ENCODE measurements at regions not wholly inside any gene's neighbourhood (a gene's known extent, or its start where the extent isn't known, plus 50 kb on each side); places are given as distances from the start of the nearest gene placed in this dataset.

DNA sequence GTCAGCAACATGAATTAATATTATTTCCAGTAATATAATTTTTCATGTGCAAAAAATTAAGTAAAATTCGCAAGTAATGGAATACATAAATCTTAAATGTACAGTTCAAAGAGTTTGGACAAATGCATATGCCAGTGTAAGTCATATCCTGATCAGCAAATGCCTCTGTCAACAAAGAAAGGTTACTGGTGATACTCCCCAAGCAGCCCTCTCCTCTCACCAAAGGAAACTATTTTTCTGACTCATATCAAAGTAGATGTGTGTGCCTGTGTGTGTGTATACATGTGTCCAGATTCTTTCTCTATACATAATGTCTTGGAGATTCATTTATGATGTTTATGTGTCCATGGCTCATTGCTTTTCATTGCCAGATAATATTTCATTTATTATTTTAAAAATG, 1035.0 kb downstream of the SLC16A7 start:
- no peaks in the 10 kb centered on the region for H3K9me3 ChIP-seq (ENCODE audit: control insufficient read depth in 1 of 2, low read length in 2 of 2)
- no peaks in the 10 kb centered on the region for H3K27me3 ChIP-seq (ENCODE audit: low read depth, low read length)
- no peak overlapping the region for H3K4me3 ChIP-seq (ENCODE audit: low read depth in 1 of 2, low read length in 2 of 2)
- H3K36me3 ChIP-seq (ENCODE audit: control insufficient read depth in 1 of 2, insufficient read depth in 2 of 2, low read length in 2 of 2), result no peaks in the 10 kb centered on the region
- no peak overlapping the region for H3K27ac ChIP-seq (ENCODE audit: low read length)
- H3K4me1 ChIP-seq (ENCODE audit: control insufficient read depth in 1 of 2, insufficient read depth in 2 of 2, low read length in 2 of 2), result no peaks in the 10 kb centered on the region

DNA sequence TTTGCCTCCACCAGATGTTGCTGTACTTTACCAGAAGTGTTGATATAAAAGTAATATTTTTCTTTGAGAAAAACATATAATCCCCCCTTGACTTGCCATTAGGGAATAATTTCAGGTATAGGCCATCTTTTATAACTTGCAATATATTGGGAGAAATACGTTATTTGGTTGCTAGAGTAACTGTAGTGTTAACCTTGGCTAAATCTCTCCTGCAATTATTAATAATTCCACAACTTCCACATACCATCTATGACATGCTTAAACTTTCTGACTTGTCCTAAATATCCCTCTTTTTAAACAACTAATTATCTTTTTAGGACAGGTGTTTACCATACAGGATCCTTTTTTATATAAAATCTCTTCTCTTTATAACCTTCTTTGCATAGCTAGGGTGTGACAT, 1048.2 kb downstream of the SLC16A7 start:
- no peak overlapping the region for H3K4me3 ChIP-seq (ENCODE audit: low read depth in 1 of 2, low read length in 2 of 2)
- no peak overlapping the region for H3K27ac ChIP-seq (ENCODE audit: low read length)
- no peaks in the 10 kb centered on the region for H3K27me3 ChIP-seq (ENCODE audit: low read depth, low read length)
- H3K36me3 ChIP-seq (ENCODE audit: control insufficient read depth in 1 of 2, insufficient read depth in 2 of 2, low read length in 2 of 2), result no peaks in the 10 kb centered on the region
- H3K4me1 ChIP-seq (ENCODE audit: control insufficient read depth in 1 of 2, insufficient read depth in 2 of 2, low read length in 2 of 2), result no peaks in the 10 kb centered on the region
- H3K9me3 ChIP-seq (ENCODE audit: control insufficient read depth in 1 of 2, low read length in 2 of 2), result no peaks in the 10 kb centered on the region

DNA sequence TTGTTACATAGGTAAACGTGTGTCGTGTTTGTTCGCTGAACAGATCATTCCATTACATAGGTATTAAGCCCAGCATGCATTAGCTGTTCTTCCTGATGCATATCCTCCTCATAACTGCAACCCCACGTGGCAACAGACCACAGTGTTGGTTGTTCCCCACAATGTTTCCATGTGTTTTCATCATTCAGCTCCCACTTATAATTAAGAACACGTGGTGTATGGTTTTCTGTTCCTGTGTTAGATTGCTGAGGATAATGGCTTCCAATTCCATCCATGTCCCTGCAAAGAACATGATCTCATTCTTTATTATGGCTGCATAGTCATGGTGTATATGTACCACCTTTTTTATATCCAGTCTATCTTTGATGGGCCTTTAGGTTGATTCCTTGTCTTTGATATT, 1071.1 kb downstream of the SLC16A7 start:
- peaks cover 0 to 2% of the 10 kb centered on the region in 2 donors for H3K9me3 ChIP-seq (ENCODE audit: control insufficient read depth in 1 of 2, low read length in 2 of 2)
- no peak overlapping the region for H3K4me3 ChIP-seq (ENCODE audit: low read depth in 1 of 2, low read length in 2 of 2)
- no peaks in the 10 kb centered on the region for H3K4me1 ChIP-seq (ENCODE audit: control insufficient read depth in 1 of 2, insufficient read depth in 2 of 2, low read length in 2 of 2)
- H3K36me3 ChIP-seq (ENCODE audit: control insufficient read depth in 1 of 2, insufficient read depth in 2 of 2, low read length in 2 of 2), result no peaks in the 10 kb centered on the region
- no peaks in the 10 kb centered on the region for H3K27me3 ChIP-seq (ENCODE audit: low read depth, low read length)
- H3K27ac ChIP-seq (ENCODE audit: low read length), result no peak overlapping the region

GRCh38 chr12:60672949-60673348, 1077.1 kb downstream of the SLC16A7 start:
- Histone ChIP-seq H3K4me1 (ENCODE audit: control insufficient read depth in 1 of 2, insufficient read depth in 2 of 2, low read length in 2 of 2) (no peaks in the 10 kb centered on the region), H3K4me3 (ENCODE audit: low read depth in 1 of 2, low read length in 2 of 2) (no peak overlapping the region), H3K36me3 (ENCODE audit: control insufficient read depth in 1 of 2, insufficient read depth in 2 of 2, low read length in 2 of 2) (no peaks in the 10 kb centered on the region), H3K27ac (ENCODE audit: low read length) (no peak overlapping the region), H3K9me3 (ENCODE audit: control insufficient read depth in 1 of 2, low read length in 2 of 2) (peaks cover 0 to 10% of the 10 kb centered on the region in 2 donors), H3K27me3 (ENCODE audit: low read depth, low read length) (no peaks in the 10 kb centered on the region)

DNA sequence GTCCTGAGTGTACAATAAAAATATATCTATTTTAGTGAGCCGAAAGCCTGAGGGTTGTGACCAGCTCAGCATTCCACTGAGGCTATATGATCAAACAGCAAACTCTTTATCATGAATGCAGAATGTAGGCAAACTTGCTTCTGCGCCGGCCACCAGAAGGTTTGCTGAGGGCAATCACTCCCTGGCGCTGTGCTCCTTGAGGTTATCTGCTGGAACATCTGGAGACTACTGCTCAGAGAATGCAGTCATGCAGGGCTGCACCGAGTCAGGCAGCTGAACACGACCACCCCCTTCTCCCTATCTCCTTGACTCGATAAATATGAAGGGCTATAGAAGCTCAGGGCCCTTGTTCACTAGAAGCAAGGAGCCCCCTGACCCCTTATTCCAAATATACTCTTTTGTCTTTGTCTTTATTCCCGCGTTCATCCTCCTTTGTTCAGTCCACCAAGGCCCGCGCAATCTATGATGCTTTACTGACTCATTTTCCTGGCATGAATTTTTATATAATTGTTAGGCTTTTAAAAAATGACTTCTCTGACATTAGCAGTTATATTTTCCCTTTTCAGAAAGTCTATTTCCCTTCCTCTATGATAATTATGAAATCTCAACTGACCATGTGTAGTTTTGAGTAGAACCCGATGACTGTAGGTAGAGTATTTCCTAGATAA, 1089.3 kb downstream of the SLC16A7 start:
- H3K4me1 ChIP-seq (ENCODE audit: control insufficient read depth in 1 of 2, insufficient read depth in 2 of 2, low read length in 2 of 2), result no peaks in the 10 kb centered on the region
- no peak overlapping the region for H3K4me3 ChIP-seq (ENCODE audit: low read depth in 1 of 2, low read length in 2 of 2)
- no peaks in the 10 kb centered on the region for H3K27me3 ChIP-seq (ENCODE audit: low read depth, low read length)
- peaks cover 0 to 2% of the 10 kb centered on the region in 2 donors for H3K9me3 ChIP-seq (ENCODE audit: control insufficient read depth in 1 of 2, low read length in 2 of 2)
- no peaks in the 10 kb centered on the region for H3K36me3 ChIP-seq (ENCODE audit: control insufficient read depth in 1 of 2, insufficient read depth in 2 of 2, low read length in 2 of 2)
- H3K27ac ChIP-seq (ENCODE audit: low read length), result no peak overlapping the region

- Histone ChIP-seq H3K4me3 (ENCODE audit: low read depth in 1 of 2, low read length in 2 of 2) (no peak overlapping the region), H3K27me3 (ENCODE audit: low read depth, low read length) (no peaks in the 10 kb centered on the region), H3K27ac (ENCODE audit: low read length) (no peak overlapping the region), H3K36me3 (ENCODE audit: control insufficient read depth in 1 of 2, insufficient read depth in 2 of 2, low read length in 2 of 2) (no peaks in the 10 kb centered on the region), H3K9me3 (ENCODE audit: control insufficient read depth in 1 of 2, low read length in 2 of 2) (peaks cover 0 to 2% of the 10 kb centered on the region in 2 donors), H3K4me1 (ENCODE audit: control insufficient read depth in 1 of 2, insufficient read depth in 2 of 2, low read length in 2 of 2) (no peaks in the 10 kb centered on the region)
Measured at GRCh38 chr12:60689137-60689536, 1093.3 kb downstream of the SLC16A7 start.

GRCh38 chr12:60693019-60693626, 1097.3 kb downstream of the SLC16A7 start:
- H3K9me3 ChIP-seq (ENCODE audit: control insufficient read depth in 1 of 2, low read length in 2 of 2), result no peaks in the 10 kb centered on the region
- no peaks in the 10 kb centered on the region for H3K4me1 ChIP-seq (ENCODE audit: control insufficient read depth in 1 of 2, insufficient read depth in 2 of 2, low read length in 2 of 2)
- no peaks in the 10 kb centered on the region for H3K36me3 ChIP-seq (ENCODE audit: control insufficient read depth in 1 of 2, insufficient read depth in 2 of 2, low read length in 2 of 2)
- H3K4me3 ChIP-seq (ENCODE audit: low read depth in 1 of 2, low read length in 2 of 2), result no peak overlapping the region
- no peaks in the 10 kb centered on the region for H3K27me3 ChIP-seq (ENCODE audit: low read depth, low read length)
- no peak overlapping the region for H3K27ac ChIP-seq (ENCODE audit: low read length)

- Histone ChIP-seq H3K27me3 (ENCODE audit: low read depth, low read length) (no peaks in the 10 kb centered on the region), H3K36me3 (ENCODE audit: control insufficient read depth in 1 of 2, insufficient read depth in 2 of 2, low read length in 2 of 2) (no peaks in the 10 kb centered on the region), H3K4me1 (ENCODE audit: control insufficient read depth in 1 of 2, insufficient read depth in 2 of 2, low read length in 2 of 2) (no peaks in the 10 kb centered on the region), H3K4me3 (ENCODE audit: low read depth in 1 of 2, low read length in 2 of 2) (no peak overlapping the region), H3K9me3 (ENCODE audit: control insufficient read depth in 1 of 2, low read length in 2 of 2) (peaks cover 0 to 4% of the 10 kb centered on the region in 2 donors), H3K27ac (ENCODE audit: low read length) (no peak overlapping the region)
Measured at GRCh38 chr12:60704171-60704914, 1108.5 kb downstream of the SLC16A7 start.

DNA sequence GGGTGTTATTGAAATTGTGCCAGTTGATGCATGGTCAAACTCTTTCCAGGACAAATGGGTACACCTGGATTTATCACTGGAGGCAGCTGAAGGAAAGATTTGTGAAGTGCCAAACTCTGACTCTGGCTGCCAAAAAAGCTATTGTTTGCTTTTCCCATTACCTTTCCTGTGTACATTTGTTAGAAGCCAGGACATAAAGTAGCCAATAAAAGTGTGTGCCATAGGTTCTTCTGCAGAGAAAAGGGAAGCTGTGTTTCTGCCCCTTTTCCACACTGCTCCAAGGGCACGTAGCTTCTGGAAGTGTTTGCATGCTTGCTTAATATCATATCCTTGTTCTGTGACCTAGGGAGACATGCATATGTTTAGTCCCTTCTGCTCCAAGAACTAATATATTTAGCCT, 1114.4 kb downstream of the SLC16A7 start:
- Histone ChIP-seq H3K27me3 (ENCODE audit: low read depth, low read length) (no peaks in the 10 kb centered on the region), H3K27ac (ENCODE audit: low read length) (no peak overlapping the region), H3K4me1 (ENCODE audit: control insufficient read depth in 1 of 2, insufficient read depth in 2 of 2, low read length in 2 of 2) (no peaks in the 10 kb centered on the region), H3K36me3 (ENCODE audit: control insufficient read depth in 1 of 2, insufficient read depth in 2 of 2, low read length in 2 of 2) (no peaks in the 10 kb centered on the region), H3K4me3 (ENCODE audit: low read depth in 1 of 2, low read length in 2 of 2) (no peak overlapping the region), H3K9me3 (ENCODE audit: control insufficient read depth in 1 of 2, low read length in 2 of 2) (peaks cover 0 to 4% of the 10 kb centered on the region in 2 donors)

GRCh38 chr12:60714141-60714900, 1118.5 kb downstream of the SLC16A7 start:
- Histone ChIP-seq H3K4me3 (ENCODE audit: low read depth in 1 of 2, low read length in 2 of 2) (no peak overlapping the region), H3K36me3 (ENCODE audit: control insufficient read depth in 1 of 2, insufficient read depth in 2 of 2, low read length in 2 of 2) (no peaks in the 10 kb centered on the region), H3K27me3 (ENCODE audit: low read depth, low read length) (no peaks in the 10 kb centered on the region), H3K27ac (ENCODE audit: low read length) (no peak overlapping the region), H3K9me3 (ENCODE audit: control insufficient read depth in 1 of 2, low read length in 2 of 2) (no peaks in the 10 kb centered on the region), H3K4me1 (ENCODE audit: control insufficient read depth in 1 of 2, insufficient read depth in 2 of 2, low read length in 2 of 2) (no peaks in the 10 kb centered on the region)

DNA sequence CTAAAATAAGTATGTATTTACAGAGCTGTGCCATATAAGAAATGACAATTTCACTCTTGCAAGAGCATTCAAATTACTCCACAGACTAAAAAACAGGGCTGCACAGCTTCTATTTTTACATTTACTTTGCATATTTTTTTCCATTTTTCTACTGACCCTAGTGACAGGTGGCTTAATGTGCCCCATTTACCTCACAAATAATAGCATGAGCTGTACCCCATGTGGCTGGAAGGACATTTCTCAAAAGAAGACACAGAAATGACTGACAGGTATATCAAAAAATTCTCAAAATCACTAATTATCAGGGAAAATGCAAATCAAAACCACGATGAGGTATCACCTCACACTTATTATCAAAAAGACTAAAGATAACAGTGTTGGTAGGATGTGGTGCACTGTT, 1128.6 kb downstream of the SLC16A7 start:
- Histone ChIP-seq H3K27me3 (ENCODE audit: low read depth, low read length) (no peaks in the 10 kb centered on the region), H3K36me3 (ENCODE audit: control insufficient read depth in 1 of 2, insufficient read depth in 2 of 2, low read length in 2 of 2) (no peaks in the 10 kb centered on the region), H3K4me1 (ENCODE audit: control insufficient read depth in 1 of 2, insufficient read depth in 2 of 2, low read length in 2 of 2) (no peaks in the 10 kb centered on the region), H3K4me3 (ENCODE audit: low read depth in 1 of 2, low read length in 2 of 2) (no peak overlapping the region), H3K27ac (ENCODE audit: low read length) (no peak overlapping the region), H3K9me3 (ENCODE audit: control insufficient read depth in 1 of 2, low read length in 2 of 2) (peaks cover 0 to 2% of the 10 kb centered on the region in 2 donors)
